SK-N-SH (cell line): ENCODE measurements at regions not wholly inside any gene's neighbourhood (a gene's known extent, or its start where the extent isn't known, plus 50 kb on each side); places are given as distances from the start of the nearest gene placed in this dataset.

ENCODE experiments used
- CTCF ChIA-PET: fragments of 300-600, 350-600 bp; formaldehyde crosslinking; extraction: SDS; loops from one replicate; lab custom pipeline; 2021; lab: Yijun Ruan, JAX
- POLR2A ChIA-PET: fragments of 350-600 bp; sonication (Branson Sonifier 250); formaldehyde crosslinking; extraction: SDS; loops from one replicate; lab custom pipeline; 2020; ENCODE audit warnings: antibody characterized with exemption, inconsistent platforms; lab: Yijun Ruan, JAX
- DNase-seq: peaks from one replicate; pipeline ENCODE4 v3.0.0; 2012
- H2AFZ ChIP-seq: fragments of 200-600 bp; sonication (generic); 2 replicates; pipeline ENCODE4 v1.8.1; 2016; ENCODE audit warnings: antibody characterized with exemption, mild to moderate bottlenecking, low read depth
- H3F3A ChIP-seq: fragments of 200-600 bp; sonication (generic); replicated peaks from 2 replicates; pipeline ENCODE3; 2016; ENCODE audit warnings: antibody characterized with exemption, mild to moderate bottlenecking; ENCODE audit not compliant: insufficient read depth
- H3K27ac ChIP-seq, 2 experiments: fragments of 200-500 bp in 1 of 2; fragments of 200-600 bp in 1 of 2; sonication (Bioruptor generic) in 1 of 2; sonication (generic), shearing (Covaris generic) in 1 of 2; 2 replicates each; pipeline versions ENCODE4 v1.5.1 to v1.6.1; 2014 to 2016; ENCODE audit warnings: low read depth in 2 of 2, inconsistent platforms in 1 of 2, low read length in 1 of 2, mild to moderate bottlenecking in 1 of 2, mixed read lengths in 1 of 2
- H3K27me3 ChIP-seq: fragments of 200-600 bp; sonication (generic), shearing (Covaris generic); 2 replicates; pipeline ENCODE4 v1.6.1; 2016; ENCODE audit warnings: mixed run types; ENCODE audit not compliant: insufficient read depth
- H3K36me3 ChIP-seq, 2 experiments: fragments of 200-500 bp in 1 of 2; fragments of 200-600 bp in 1 of 2; sonication (Bioruptor generic) in 1 of 2; sonication (generic) in 1 of 2; replicated peaks in 1 of 2; 2 replicates each; pipeline versions ENCODE3 to v1.5.1; 2014 to 2016; ENCODE audit warnings: low read length in 1 of 2, mild to moderate bottlenecking in 1 of 2; ENCODE audit not compliant: insufficient read depth in 2 of 2, control insufficient read depth in 1 of 2
- H3K4me1 ChIP-seq, 2 experiments: fragments of 200-500 bp in 1 of 2; fragments of 200-600 bp in 1 of 2; sonication (Bioruptor generic) in 1 of 2; sonication (generic), shearing (Covaris generic) in 1 of 2; 2 replicates each; pipeline versions ENCODE4 v1.5.1 to v1.6.1; 2014 to 2016; ENCODE audit warnings: low read depth in 1 of 2, low read length in 1 of 2, mixed run types in 1 of 2; ENCODE audit not compliant: insufficient read depth in 2 of 2, control insufficient read depth in 1 of 2
- H3K4me2 ChIP-seq: fragments of 200-600 bp; sonication (generic), shearing (Covaris generic); 2 replicates; pipeline ENCODE4 v1.6.1; 2017; ENCODE audit warnings: mixed run types
- H3K4me3 ChIP-seq, 2 experiments: fragments of 200-500 bp in 1 of 2; fragments of 200-600 bp in 1 of 2; sonication (Bioruptor generic) in 1 of 2; sonication (generic), shearing (Covaris generic) in 1 of 2; 2 replicates each; pipeline versions ENCODE4 v1.5.1 to v1.8.1; 2014 to 2016; ENCODE audit warnings: low read depth in 2 of 2, inconsistent platforms in 1 of 2, low read length in 1 of 2, mild to moderate bottlenecking in 1 of 2, mixed read lengths in 1 of 2, moderate library complexity in 1 of 2
- H3K79me2 ChIP-seq: fragments of 200-600 bp; sonication (generic); 2 replicates; pipeline ENCODE4 v1.8.1; 2017; ENCODE audit warnings: mild to moderate bottlenecking; ENCODE audit not compliant: insufficient read depth
- H3K9ac ChIP-seq: fragments of 200-600 bp; sonication (generic); 2 replicates; pipeline ENCODE4 v1.6.1; 2017; ENCODE audit warnings: mixed run types
- H3K9me2 ChIP-seq: fragments of 200-600 bp; sonication (generic); 2 replicates; pipeline ENCODE4 v1.6.1; 2017; ENCODE audit warnings: mixed run types
- H3K9me3 ChIP-seq: fragments of 200-600 bp; sonication (generic); 2 replicates; pipeline ENCODE4 v1.6.1; 2017; ENCODE audit warnings: mixed run types, mild to moderate bottlenecking, moderate library complexity
- H4K20me1 ChIP-seq: fragments of 200-600 bp; sonication (generic); 2 replicates; pipeline ENCODE4 v1.6.1; 2017; ENCODE audit warnings: mild to moderate bottlenecking, mixed run types; ENCODE audit not compliant: insufficient read depth
- EZH2phosphoT487 ChIP-seq: fragments of 200-600 bp; sonication (generic); IDR thresholded peaks from 2 replicates; pipeline ENCODE4 v1.6.1; 2017; ENCODE audit warnings: low read depth, mixed run types, mild to moderate bottlenecking, antibody characterized with exemption, moderate library complexity, borderline replicate concordance
- GATA2 ChIP-seq: sonication (generic); formaldehyde crosslinking; IDR thresholded peaks from 2 replicates; pipeline ENCODE4 v1.5.0; 2020; ENCODE audit warnings: mild to moderate bottlenecking, missing genetic modification reagents
- JUND ChIP-seq: IDR thresholded peaks from 2 replicates; pipeline ENCODE4 v1.4.0; 2012
- MAX ChIP-seq: IDR thresholded peaks from 2 replicates; pipeline ENCODE4 v1.4.0; 2012; ENCODE audit warnings: low read depth
- MEF2A ChIP-seq: IDR thresholded peaks from 2 replicates; pipeline ENCODE4 v1.4.0; 2012; ENCODE audit warnings: low read depth, borderline replicate concordance
- PBX3 ChIP-seq: IDR thresholded peaks from 2 replicates; pipeline ENCODE4; 2012
- RAD21 ChIP-seq: IDR thresholded peaks from 2 replicates; pipeline ENCODE4 v1.6.1; 2012; ENCODE audit warnings: mild to moderate bottlenecking, low read length
- REST ChIP-seq: IDR thresholded peaks from 2 replicates; pipeline ENCODE4 v1.6.1; 2012; ENCODE audit warnings: mild to moderate bottlenecking, low read depth, low read length, moderate library complexity
- SMC3 ChIP-seq: IDR thresholded peaks from 2 replicates; pipeline ENCODE4 v1.6.1; 2012; ENCODE audit warnings: low read depth, low read length, improper control_type of control experiment
- TAF1 ChIP-seq: IDR thresholded peaks from 2 replicates; pipeline ENCODE4 v1.6.1; 2012; ENCODE audit warnings: low read depth, mild to moderate bottlenecking, low read length, moderate library complexity, borderline replicate concordance
- USF1 ChIP-seq: IDR thresholded peaks from 2 replicates; pipeline ENCODE4 v1.4.0; 2012; ENCODE audit warnings: low read depth, borderline replicate concordance
- USF2 ChIP-seq: fragments of 150-350 bp; IDR thresholded peaks from 2 replicates; pipeline ENCODE4 v1.6.1; 2017; ENCODE audit warnings: antibody characterized with exemption, low read length, low read depth, borderline replicate concordance
- YY1 ChIP-seq: IDR thresholded peaks from 2 replicates; pipeline ENCODE4 v1.4.0; 2012; ENCODE audit warnings: low read depth, mild to moderate bottlenecking
- WGBS: methylation state at CpG from one replicate; pipeline ENCODE4 v1.1.6; 2017; ENCODE audit warnings: low lambda C conversion rate; 5-methylcytosine and 5-hydroxymethylcytosine counted together

GRCh38 chr7:10076660-10077300 is 896.9 kb upstream of the PHF14 start (continued):
- TF ChIP-seq MAX (no peak), JUND (no peak), SMC3 (no peak), USF1 (no peak), PBX3 (no peak), RAD21 (no peak)

GRCh38 chr7:10079572-10079971 is 894.1 kb upstream of the PHF14 start:
- H3K9ac ChIP-seq: no peak overlapping the region
- no peaks in the 10 kb centered on the region for H3K9me2 ChIP-seq
- H4K20me1 ChIP-seq: no peaks in the 10 kb centered on the region
- ChIA-PET POLR2A (no interaction called here), CTCF (interaction anchor here (0.9 kb wide), 2 partner anchors 10 to 333 kb away, joined by 3 to 5 read pairs; no protein-coding TSS in a partner anchor)
- H3K27me3 ChIP-seq: no peaks in the 10 kb centered on the region
- no peak overlapping the region for H3K27ac ChIP-seq
- peaks cover 5% of the 10 kb centered on the region; the same call in 1 of the 2 replicates for H3K9me3 ChIP-seq
- H3F3A ChIP-seq: no peaks in the 10 kb centered on the region
- TF ChIP-seq USF2: no peak
- no peaks in the 10 kb centered on the region for H3K79me2 ChIP-seq
- DNase-seq: no peak
- H2AFZ ChIP-seq: no peak overlapping the region
- H3K36me3 ChIP-seq: no peaks in the 10 kb centered on the region
- H3K4me2 ChIP-seq: no peak overlapping the region
- H3K4me3 ChIP-seq: no peak overlapping the region
- WGBS: 49% methylated on average over 5 of the region's 5 CpGs
- H3K4me1 ChIP-seq: no peaks in the 10 kb centered on the region

GRCh38 chr7:10082896-10083295 is 890.8 kb upstream of the PHF14 start:
- WGBS: 35% methylated on average over 4 of the region's 4 CpGs
- Histone ChIP-seq H3K27ac (no peak overlapping the region), H3K9me2 (no peaks in the 10 kb centered on the region), H3K27me3 (no peaks in the 10 kb centered on the region), H2AFZ (no peak overlapping the region), H3K9ac (no peak overlapping the region), H3F3A (no peaks in the 10 kb centered on the region), H4K20me1 (no peaks in the 10 kb centered on the region), H3K9me3 (peaks cover 5% of the 10 kb centered on the region; the same call in 1 of the 2 replicates), H3K36me3 (no peaks in the 10 kb centered on the region), H3K4me1 (no peaks in the 10 kb centered on the region), H3K4me3 (no peak overlapping the region), H3K79me2 (no peaks in the 10 kb centered on the region), H3K4me2 (no peak overlapping the region)
- TF ChIP-seq REST (no peak), GATA2 (CRISPR knock-in tag) (no peak), TAF1 (no peak), EZH2phosphoT487 (no peak), MEF2A (no peak), YY1 (no peak), SMC3 (no peak), JUND (no peak)
- DNase-seq: no peak
- CTCF ChIA-PET: no interaction called here
- POLR2A ChIA-PET: no interaction called here
